Esophagus muscularis mucosa (tissue), 4 donors: ENCODE measurements at regions not wholly inside any gene's neighbourhood (a gene's known extent, or its start where the extent isn't known, plus 50 kb on each side); places are given as distances from the start of the nearest gene placed in this dataset.

Experiments used
- DNase-seq: peaks from one replicate; pipeline ENCODE4 v3.0.0-alpha.2; 2017; ENCODE audit errors: extremely low spot score
- H3K27ac ChIP-seq, 4 donors: fragments of 200-600 bp; sonication (generic); replicated peaks in 1 of 4; 1 replicate in 3 of 4; 2 replicates in 1 of 4; pipeline ENCODE4 v1.5.1; 2016 to 2019; ENCODE audit warnings: mild to moderate bottlenecking in 1 of 4
- H3K27me3 ChIP-seq, 4 donors: fragments of 200-600 bp; sonication (generic); one replicate each; pipeline versions ENCODE4 v1.5.1 to v1.6.0; 2016 to 2019
- H3K36me3 ChIP-seq, 4 donors: fragments of 200-600 bp; sonication (generic); one replicate each; pipeline ENCODE4 v1.5.1; 2016 to 2019
- H3K4me1 ChIP-seq, 4 donors: fragments of 200-600 bp; sonication (generic); one replicate each; pipeline ENCODE4 v1.5.1; 2016 to 2019
- H3K4me3 ChIP-seq, 4 donors: fragments of 200-600 bp; sonication (generic); 1 replicate in 2 of 4; 2 replicates in 2 of 4; pipeline ENCODE4 v1.5.1; 2016 to 2019; ENCODE audit warnings: mild to moderate bottlenecking in 4 of 4, moderate library complexity in 1 of 4
- H3K9me3 ChIP-seq, 4 donors: fragments of 200-600 bp; sonication (generic); 1 replicate in 3 of 4; 2 replicates in 1 of 4; pipeline ENCODE4 v1.5.1; 2016 to 2019
- EP300 ChIP-seq: sonication (generic); formaldehyde crosslinking; IDR thresholded peaks from one replicate; pipeline ENCODE4 v1.6.1; 2017; ENCODE audit warnings: antibody characterized with exemption
- POLR2A ChIP-seq: fragments of 450-650 bp; IDR thresholded peaks from one replicate; pipeline ENCODE4 v1.6.1; 2017; ENCODE audit warnings: antibody characterized with exemption, moderate library complexity, mild to moderate bottlenecking, low read depth
- POLR2AphosphoS5 ChIP-seq, 2 donors: sonication (generic); formaldehyde crosslinking; IDR thresholded peaks; one replicate each; pipeline ENCODE4 v1.6.1; 2017; ENCODE audit warnings: antibody characterized with exemption in 2 of 2
- WGBS: methylation state at CpG from one replicate; pipeline ENCODE4 v1.1.5; 2018; 5-methylcytosine and 5-hydroxymethylcytosine counted together
- intact Hi-C: fragments of 100-400 bp; cut with DNase I; formaldehyde crosslinking; loops from one replicate; pipeline ENCODE4 v1.15.1; 2023
- TF ChIP-seq, protein P1 (sequence below), 3 experiments: fragments of 200-600 bp in 2 of 3; fragments of 450-650 bp in 1 of 3; sonication (generic) in 2 of 3; IDR thresholded peaks; one replicate each; pipeline ENCODE4 v1.5.1; 2017 to 2019; ENCODE audit warnings: antibody characterized with exemption in 3 of 3, mild to moderate bottlenecking in 2 of 3, moderate library complexity in 1 of 3

DNA sequence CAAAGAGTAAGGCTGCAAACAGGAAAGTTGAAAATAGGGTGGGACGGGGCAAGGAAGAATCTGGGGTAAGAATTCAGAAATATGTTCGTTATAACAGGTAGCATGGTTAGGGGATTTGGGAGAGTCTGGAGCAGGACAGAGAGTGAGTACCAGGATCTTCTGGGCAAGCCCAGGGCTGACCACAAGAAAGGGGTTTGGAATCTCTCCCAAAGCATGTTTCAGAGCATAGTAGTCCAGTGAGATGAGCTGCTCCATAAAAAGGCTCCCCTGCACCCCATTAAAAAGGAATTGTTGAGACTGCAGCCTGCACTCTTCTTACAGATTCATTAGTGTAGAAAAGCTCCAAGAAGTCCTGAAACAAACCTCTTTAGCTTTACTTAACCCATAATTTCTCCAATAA is 291.1 kb downstream of the MTX2 start:
- H3K9me3 ChIP-seq = no peaks in the 10 kb centered on the region
- H3K27me3 ChIP-seq = peaks cover 0 to 48% (median 0%) of the 10 kb centered on the region in 4 donors
- DNase-seq = no peak
- no peaks in the 10 kb centered on the region for H3K4me1 ChIP-seq
- no peak overlapping the region for H3K4me3 ChIP-seq
- no peak overlapping the region for H3K27ac ChIP-seq
- no peaks in the 10 kb centered on the region for H3K36me3 ChIP-seq
- TF ChIP-seq, protein P1, sequence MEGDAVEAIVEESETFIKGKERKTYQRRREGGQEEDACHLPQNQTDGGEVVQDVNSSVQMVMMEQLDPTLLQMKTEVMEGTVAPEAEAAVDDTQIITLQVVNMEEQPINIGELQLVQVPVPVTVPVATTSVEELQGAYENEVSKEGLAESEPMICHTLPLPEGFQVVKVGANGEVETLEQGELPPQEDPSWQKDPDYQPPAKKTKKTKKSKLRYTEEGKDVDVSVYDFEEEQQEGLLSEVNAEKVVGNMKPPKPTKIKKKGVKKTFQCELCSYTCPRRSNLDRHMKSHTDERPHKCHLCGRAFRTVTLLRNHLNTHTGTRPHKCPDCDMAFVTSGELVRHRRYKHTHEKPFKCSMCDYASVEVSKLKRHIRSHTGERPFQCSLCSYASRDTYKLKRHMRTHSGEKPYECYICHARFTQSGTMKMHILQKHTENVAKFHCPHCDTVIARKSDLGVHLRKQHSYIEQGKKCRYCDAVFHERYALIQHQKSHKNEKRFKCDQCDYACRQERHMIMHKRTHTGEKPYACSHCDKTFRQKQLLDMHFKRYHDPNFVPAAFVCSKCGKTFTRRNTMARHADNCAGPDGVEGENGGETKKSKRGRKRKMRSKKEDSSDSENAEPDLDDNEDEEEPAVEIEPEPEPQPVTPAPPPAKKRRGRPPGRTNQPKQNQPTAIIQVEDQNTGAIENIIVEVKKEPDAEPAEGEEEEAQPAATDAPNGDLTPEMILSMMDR (IDR thresholded peaks at IDR 0.05) = no peak
- TF ChIP-seq EP300 (no peak), POLR2A (no peak), POLR2AphosphoS5 (IDR thresholded peaks at IDR 0.05) (no peak)
- 90% methylated on average over 1 of the region's 2 CpGs for WGBS
- intact Hi-C loops = no loop called here

DNA sequence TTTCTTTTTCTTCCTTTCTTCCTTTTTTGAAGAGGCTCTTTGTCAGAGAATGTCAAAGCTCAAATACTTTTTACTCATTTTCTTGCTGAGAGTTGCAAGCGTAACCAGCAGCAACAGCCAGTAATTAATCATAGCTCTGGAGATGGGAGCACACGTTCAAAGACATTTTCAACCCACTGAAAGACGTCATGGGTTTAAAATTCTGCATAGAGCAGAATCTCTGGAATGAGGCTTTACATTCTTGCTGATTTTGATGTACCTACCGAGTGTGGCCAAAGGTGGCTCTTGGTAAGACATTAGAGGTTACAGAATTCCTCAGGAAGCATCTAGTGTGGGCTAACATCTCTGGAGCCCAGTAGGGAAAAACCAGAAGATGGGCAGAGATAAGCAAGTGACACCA is 292.5 kb downstream of the MTX2 start:
- TF ChIP-seq POLR2A (no peak), EP300 (no peak), POLR2AphosphoS5 (IDR thresholded peaks at IDR 0.05) (no peak)
- TF ChIP-seq, protein P1 (IDR thresholded peaks at IDR 0.05) = no peak
- intact Hi-C loops = no loop called here
- Histone ChIP-seq H3K9me3 (no peaks in the 10 kb centered on the region), H3K36me3 (no peaks in the 10 kb centered on the region), H3K27ac (no peak overlapping the region), H3K4me3 (no peak overlapping the region), H3K4me1 (no peaks in the 10 kb centered on the region), H3K27me3 (peaks cover 0 to 48% (median 0%) of the 10 kb centered on the region in 4 donors)
- WGBS = 37% methylated on average over 4 of the region's 4 CpGs
- no peak for DNase-seq

DNA sequence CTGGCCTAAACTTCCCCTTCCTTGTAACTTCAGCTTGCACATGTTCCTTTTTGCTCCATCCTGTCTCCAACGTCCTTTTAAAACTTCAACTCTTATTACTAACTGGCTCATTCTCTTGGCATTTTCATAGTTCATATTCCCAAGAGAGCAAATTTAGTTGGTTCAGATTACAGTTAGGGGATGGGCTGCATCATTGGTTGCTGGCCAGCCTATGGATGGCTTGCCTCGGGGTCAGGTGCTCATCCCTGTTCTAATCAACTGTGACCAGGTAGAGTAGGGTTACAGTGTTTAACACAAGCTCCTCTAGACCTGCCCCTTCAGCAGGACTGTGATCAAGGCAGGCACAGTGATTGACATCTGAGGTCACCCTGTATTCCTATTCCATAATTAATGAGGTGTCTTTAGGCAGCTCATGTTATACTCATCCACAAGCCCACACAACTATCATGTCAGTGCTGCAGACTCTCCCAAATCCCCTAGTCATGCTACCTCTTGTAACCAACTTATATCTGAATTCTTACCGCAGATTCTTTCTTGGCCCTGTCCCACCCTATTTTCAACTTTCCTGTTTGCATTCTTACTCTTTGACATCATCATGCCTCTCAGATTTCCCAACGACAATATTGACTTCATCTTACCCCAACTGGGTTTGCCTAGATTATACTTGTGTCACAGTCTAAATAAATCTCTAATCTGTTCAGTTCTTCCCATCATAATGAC is 293.3 kb downstream of the MTX2 start:
- WGBS = 76% methylated on average over 4 of the region's 4 CpGs
- TF ChIP-seq POLR2AphosphoS5 (IDR thresholded peaks at IDR 0.05) (no peak), POLR2A (no peak), EP300 (no peak)
- TF ChIP-seq, protein P1 (IDR thresholded peaks at IDR 0.05) = no peak
- no peaks in the 10 kb centered on the region for H3K36me3 ChIP-seq
- no peaks in the 10 kb centered on the region for H3K4me1 ChIP-seq
- H3K9me3 ChIP-seq = no peaks in the 10 kb centered on the region
- DNase-seq = no peak
- peaks cover 0 to 39% (median 0%) of the 10 kb centered on the region in 4 donors for H3K27me3 ChIP-seq
- no peak overlapping the region for H3K27ac ChIP-seq
- H3K4me3 ChIP-seq = no peak overlapping the region
- intact Hi-C loops = no loop called here

DNA sequence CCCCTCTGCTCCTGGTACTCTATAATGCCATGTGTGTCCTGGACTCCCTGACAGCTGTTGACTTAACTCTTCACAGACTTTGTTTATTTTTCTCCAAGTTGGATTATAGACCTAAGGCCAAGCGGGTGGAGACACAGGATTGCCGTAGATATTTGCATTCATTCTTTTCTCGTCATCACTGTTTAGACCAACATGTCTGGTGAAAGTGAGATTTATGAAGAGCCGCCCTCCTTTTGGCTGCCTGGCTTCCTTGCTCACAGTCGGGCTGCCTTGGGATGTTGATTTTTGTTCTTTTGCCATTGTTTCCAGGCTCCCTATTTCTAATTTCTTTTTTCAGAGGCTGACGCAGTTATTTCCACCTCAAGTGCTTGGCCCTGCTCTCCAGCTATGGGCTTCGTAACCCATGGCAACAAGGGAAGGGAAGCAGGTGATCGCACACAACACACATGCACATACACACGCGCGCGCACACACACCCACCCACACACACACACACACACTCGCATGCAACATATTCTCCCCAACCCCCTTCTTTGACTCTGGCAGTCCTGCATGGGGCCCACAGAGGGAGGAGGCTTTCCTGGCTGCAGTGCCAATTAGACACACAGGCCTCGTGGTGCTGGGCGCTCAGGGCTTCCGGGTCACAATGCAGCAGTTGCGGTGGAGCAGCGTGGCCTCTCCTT is 296.5 kb downstream of the MTX2 start:
- TF ChIP-seq POLR2AphosphoS5 (IDR thresholded peaks at IDR 0.05) (no peak), POLR2A (no peak), EP300 (no peak)
- TF ChIP-seq, protein P1 (IDR thresholded peaks at IDR 0.05) = no peak
- Histone ChIP-seq H3K27me3 (peaks cover 0 to 30% (median 0%) of the 10 kb centered on the region in 4 donors), H3K27ac (no peak overlapping the region), H3K4me3 (no peak overlapping the region), H3K4me1 (no peaks in the 10 kb centered on the region), H3K9me3 (no peaks in the 10 kb centered on the region), H3K36me3 (no peaks in the 10 kb centered on the region)
- no peak for DNase-seq
- intact Hi-C loops = no loop called here
- WGBS = 67% methylated on average over 17 of the region's 18 CpGs
